Progenitor cell of endocrine pancreas (in vitro differentiated cells): ENCODE measurements at regions not wholly inside any gene's neighbourhood (a gene's known extent, or its start where the extent isn't known, plus 50 kb on each side); places are given as distances from the start of the nearest gene placed in this dataset.

Source experiments
- DNase-seq: peaks from one replicate; pipeline ENCODE4 v3.0.0; 2021; ENCODE audit warnings: low spot score; ENCODE audit not compliant: unreplicated experiment
- H3K27ac Mint-ChIP-seq: 2 replicates; pipeline ENCODE4 v1.8.0; 2021; ENCODE audit warnings: mild to moderate bottlenecking, moderate library complexity, mixed read lengths
- H3K27me3 Mint-ChIP-seq: 2 replicates; pipeline ENCODE4 v1.8.0; 2021; ENCODE audit warnings: mixed read lengths
- H3K36me3 Mint-ChIP-seq: 2 replicates; pipeline ENCODE4 v1.8.0; 2022; ENCODE audit warnings: mixed read lengths; ENCODE audit not compliant: insufficient read depth
- H3K4me1 Mint-ChIP-seq: 2 replicates; pipeline ENCODE4 v1.8.0; 2021; ENCODE audit warnings: low read depth, mixed read lengths
- H3K4me3 Mint-ChIP-seq: 2 replicates; pipeline ENCODE4 v1.8.0; 2021; ENCODE audit warnings: low read depth, mild to moderate bottlenecking, moderate library complexity, mixed read lengths
- H3K9me3 Mint-ChIP-seq: 2 replicates; pipeline ENCODE4 v1.8.0; 2021; ENCODE audit warnings: low read depth, mixed read lengths
- CTCF ChIP-seq: fragments of 200-600 bp; sonication (generic); IDR thresholded peaks from one replicate; pipeline ENCODE4 v1.5.0; 2021; ENCODE audit warnings: antibody characterized with exemption, mild to moderate bottlenecking; ENCODE audit not compliant: unreplicated experiment

GRCh38 chr4:27568952-27569319 is 708.3 kb downstream of the STIM2 start:
- Mint-ChIP-seq H3K36me3 (no peaks in the 10 kb centered on the region), H3K27me3 (no peaks in the 10 kb centered on the region), H3K4me1 (no peaks in the 10 kb centered on the region), H3K27ac (no peak overlapping the region), H3K9me3 (no peaks in the 10 kb centered on the region), H3K4me3 (no peak overlapping the region)
- no peak for TF ChIP-seq CTCF
- DNase-seq: no peak

- no peaks in the 10 kb centered on the region for H3K36me3 Mint-ChIP-seq
- DNase-seq: no peak
- no peaks in the 10 kb centered on the region for H3K4me1 Mint-ChIP-seq
- no peaks in the 10 kb centered on the region for H3K27me3 Mint-ChIP-seq
- H3K27ac Mint-ChIP-seq: no peak overlapping the region
- no peak overlapping the region for H3K4me3 Mint-ChIP-seq
- no peak for TF ChIP-seq CTCF
- H3K9me3 Mint-ChIP-seq: peaks cover 3% of the 10 kb centered on the region
Observed at GRCh38 chr4:27574743-27575142, 714.1 kb downstream of the STIM2 start.

- Mint-ChIP-seq H3K9me3 (peaks cover 3% of the 10 kb centered on the region), H3K36me3 (no peaks in the 10 kb centered on the region), H3K4me1 (no peaks in the 10 kb centered on the region), H3K27me3 (no peaks in the 10 kb centered on the region), H3K4me3 (no peak overlapping the region), H3K27ac (no peak overlapping the region)
- no peak for TF ChIP-seq CTCF
- DNase-seq: no peak
Observed at GRCh38 chr4:27577951-27578350, 717.3 kb downstream of the STIM2 start.

GRCh38 chr4:27592738-27593137 is 732.1 kb downstream of the STIM2 start:
- Mint-ChIP-seq H3K36me3 (no peaks in the 10 kb centered on the region), H3K4me1 (peaks cover 6% of the 10 kb centered on the region), H3K27me3 (no peaks in the 10 kb centered on the region), H3K27ac (no peak overlapping the region), H3K9me3 (no peaks in the 10 kb centered on the region), H3K4me3 (no peak overlapping the region)
- DNase-seq: no peak
- TF ChIP-seq CTCF: no peak

- DNase-seq: no peak
- Mint-ChIP-seq H3K27me3 (no peaks in the 10 kb centered on the region), H3K4me1 (peaks cover 6% of the 10 kb centered on the region), H3K9me3 (no peaks in the 10 kb centered on the region), H3K4me3 (no peak overlapping the region), H3K27ac (no peak overlapping the region), H3K36me3 (no peaks in the 10 kb centered on the region)
- no peak for TF ChIP-seq CTCF
Observed at GRCh38 chr4:27594922-27595321, 734.3 kb downstream of the STIM2 start.
